IPS-NIHi11 (cell line): ENCODE measurements at regions not wholly inside any gene's neighbourhood (a gene's known extent, or its start where the extent isn't known, plus 50 kb on each side); places are given as distances from the start of the nearest gene placed in this dataset.
"Not testable (repeated sequence)": the region's sequence is repeated elsewhere in the genome, so short reads cannot be mapped to it uniquely, and the experiment has no call there.

Experiments
- DNase-seq: peaks from one replicate; pipeline ENCODE4 v3.0.0; 2012; ENCODE audit warnings: mixed read lengths, low spot score

DNA sequence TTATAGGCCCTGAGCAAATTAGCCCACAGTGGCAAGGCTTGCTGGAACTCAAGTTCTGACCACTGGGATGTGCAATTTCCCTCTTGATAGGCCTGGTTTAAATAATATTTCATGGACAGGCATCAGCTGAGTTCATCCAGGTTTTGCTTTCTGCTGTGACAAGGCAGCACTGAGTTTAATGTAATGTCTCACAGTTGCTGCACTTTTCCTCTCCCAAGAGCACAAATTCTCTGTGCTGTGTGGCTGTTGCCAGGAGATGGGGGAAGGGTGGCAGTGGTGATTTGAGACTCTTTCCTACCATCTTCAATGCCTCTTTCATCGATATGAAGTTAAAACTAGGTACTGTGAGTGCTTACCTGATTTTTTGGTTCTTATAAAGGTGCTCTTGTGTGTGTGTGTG is 272.8 kb upstream of the STXBP6 start:
- no peak for DNase-seq

- DNase-seq = not testable (repeated sequence)
Measured at GRCh38 chr14:25316007-25316406, 266.1 kb upstream of the STXBP6 start.

DNA sequence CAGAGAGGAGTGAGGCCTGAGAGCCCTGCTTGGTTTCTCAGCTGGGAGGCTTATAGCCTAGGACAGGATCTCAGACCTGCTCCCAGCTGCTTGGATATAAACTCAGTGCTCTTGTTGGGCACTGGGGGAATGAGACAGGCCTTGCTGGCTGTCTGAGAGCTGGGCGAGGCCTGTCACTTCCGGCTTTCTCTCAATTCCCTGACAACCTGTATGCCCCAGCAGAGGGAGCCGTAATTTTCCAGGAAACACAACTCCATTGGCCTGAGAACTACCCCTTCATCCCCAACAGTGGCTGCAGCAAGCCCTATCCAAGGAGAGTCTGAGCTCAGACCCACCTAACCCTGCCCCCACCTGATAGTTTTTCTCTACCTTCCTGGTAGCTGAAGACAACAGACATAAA is 258.3 kb upstream of the STXBP6 start:
- peak; percentile 27 for DNase-seq

- DNase-seq = no peak
Measured at GRCh38 chr14:25303934-25304333, 254.0 kb upstream of the STXBP6 start.

DNA sequence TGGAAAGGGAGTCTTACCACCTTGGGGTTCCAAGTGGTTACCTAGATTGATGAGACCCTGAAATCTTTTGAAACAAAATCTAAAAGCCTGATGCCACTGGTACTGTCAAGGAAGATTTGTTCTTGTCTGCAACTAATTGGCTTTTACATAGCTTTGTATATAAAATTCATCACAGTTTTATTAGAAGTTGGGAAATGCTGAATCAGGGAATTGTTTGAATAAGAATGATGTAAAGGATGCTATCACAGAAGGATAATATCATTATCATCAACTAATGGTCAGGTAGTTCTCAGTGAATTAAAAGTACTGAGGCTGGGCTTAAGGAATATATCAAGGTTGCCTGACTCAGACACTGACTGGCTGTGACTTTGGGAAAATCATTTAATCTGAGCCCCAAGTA is 248.3 kb upstream of the STXBP6 start:
- no peak for DNase-seq

GRCh38 chr14:25290154-25290553 is 240.2 kb upstream of the STXBP6 start:
- DNase-seq = not testable (repeated sequence)

GRCh38 chr14:25274529-25274928 is 224.6 kb upstream of the STXBP6 start:
- DNase-seq = no peak

DNA sequence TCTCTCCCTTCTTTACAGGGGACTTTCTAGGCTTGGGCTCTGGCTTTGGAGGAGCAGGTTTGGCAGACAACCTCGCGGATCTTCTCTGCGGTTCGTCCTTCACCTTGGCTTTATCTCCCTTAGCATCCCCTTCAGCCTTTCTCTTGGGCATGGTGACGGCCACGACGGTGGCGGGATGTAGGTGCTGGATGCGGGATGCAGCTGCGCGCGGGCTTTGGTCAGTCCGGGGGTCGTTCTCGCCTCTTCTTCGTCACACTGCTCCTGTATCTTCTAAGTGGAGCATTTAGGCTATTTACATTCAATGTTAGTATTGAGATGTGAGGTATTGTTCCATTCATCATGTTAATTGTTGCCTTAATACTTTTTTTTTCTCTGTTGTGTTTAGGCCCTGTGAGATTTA is 217.2 kb upstream of the STXBP6 start:
- DNase-seq = no peak

DNA sequence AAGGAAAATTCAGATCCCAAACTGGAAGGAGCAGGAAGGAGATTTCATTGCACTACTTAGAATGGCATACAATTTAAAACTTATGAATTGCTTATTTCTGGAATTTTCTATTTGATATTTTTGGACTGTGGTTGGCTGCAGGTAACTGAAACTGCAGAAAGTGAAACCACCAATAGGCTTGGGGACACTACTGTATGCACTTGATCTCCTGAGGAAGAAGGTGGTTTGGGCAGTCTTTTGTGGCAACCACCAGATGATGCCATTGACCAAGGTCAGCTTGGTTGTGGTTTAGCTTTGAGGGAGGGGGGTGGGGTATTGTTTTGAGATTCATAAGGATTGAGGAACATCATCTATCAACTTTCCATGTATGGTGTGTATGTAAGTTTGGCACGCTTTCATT is 209.5 kb upstream of the STXBP6 start:
- DNase-seq = no peak

- DNase-seq = no peak
Measured at GRCh38 chr14:25252793-25253192, 202.8 kb upstream of the STXBP6 start.

- no peak for DNase-seq
Measured at GRCh38 chr14:25250516-25250915, 200.6 kb upstream of the STXBP6 start.

DNA sequence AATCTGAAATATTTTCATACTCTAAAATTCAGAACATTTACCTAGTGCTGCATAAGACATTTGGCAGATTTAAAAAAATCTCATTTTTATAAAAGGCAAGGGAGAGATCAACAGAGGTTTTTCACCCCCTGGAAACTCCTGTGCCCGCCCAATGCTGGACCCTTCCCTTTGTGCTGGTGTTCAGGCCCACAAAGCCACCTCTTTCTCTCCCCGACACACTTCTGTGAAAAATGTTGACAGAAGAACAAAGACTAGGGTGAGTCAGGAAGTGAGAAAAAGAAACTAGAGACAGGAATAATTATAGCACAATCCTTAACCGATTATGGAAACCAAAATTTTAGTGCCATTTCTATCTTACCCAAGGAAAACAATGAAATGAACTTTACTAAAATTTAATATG is 197.7 kb upstream of the STXBP6 start:
- no peak for DNase-seq

- no peak for DNase-seq
Measured at GRCh38 chr14:25246751-25247150, 196.8 kb upstream of the STXBP6 start.

DNA sequence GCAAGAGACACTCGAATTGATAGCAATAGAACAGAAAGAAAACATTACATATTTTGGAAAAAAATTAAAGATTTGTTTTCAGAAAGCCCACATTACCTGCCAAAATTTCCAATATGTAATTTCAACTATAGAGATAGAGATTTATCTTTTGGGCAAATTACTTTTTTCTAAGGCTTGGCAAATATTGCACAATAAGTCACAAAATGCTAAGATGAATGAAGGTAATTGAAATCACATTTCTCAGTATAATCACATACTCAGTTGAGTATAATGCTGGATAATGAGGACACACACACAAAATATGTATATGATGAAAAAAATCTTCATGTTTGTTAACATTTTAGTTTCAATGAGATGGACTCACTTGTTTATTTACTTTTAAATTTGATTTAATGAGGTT is 189.2 kb upstream of the STXBP6 start:
- DNase-seq = no peak

DNA sequence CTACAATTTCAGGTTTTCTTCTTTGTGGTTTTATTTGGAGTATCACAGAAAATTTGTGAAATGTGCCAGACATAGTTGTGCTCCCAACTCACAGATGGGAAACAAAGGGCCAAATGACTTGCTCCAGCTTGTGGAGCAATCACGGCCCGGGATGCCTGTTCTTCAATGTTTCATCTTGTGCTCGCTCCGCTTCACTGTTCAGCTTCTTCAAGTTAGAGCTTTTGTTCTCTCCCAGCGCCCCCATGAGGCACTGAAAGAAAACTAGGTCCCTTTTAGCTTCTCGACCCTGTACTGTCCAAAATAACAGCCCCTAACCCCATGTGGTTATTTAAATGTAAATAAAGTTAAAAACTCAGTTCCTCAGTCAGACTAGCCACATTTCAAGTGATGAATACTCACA is 187.9 kb upstream of the STXBP6 start:
- DNase-seq = peak; percentile 48

DNA sequence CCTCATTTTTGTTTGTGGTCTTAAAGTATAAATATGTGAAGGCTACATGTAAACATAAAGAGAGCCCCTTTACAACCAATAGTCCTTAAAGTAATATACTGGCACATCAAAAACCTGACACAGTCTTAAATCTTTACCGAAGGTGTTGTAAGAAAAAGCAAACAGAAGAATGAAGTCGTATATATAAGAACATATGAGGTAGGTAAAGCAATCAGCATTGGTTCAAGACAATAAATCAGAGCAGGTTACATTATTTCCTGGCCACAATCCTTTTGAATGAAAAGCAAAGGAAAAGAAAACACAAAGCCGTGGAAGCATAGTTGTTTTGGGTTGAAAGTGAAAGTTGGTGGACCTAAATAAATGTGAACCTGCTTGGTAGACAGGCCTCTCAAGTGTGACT is 183.7 kb upstream of the STXBP6 start:
- DNase-seq = no peak

DNA sequence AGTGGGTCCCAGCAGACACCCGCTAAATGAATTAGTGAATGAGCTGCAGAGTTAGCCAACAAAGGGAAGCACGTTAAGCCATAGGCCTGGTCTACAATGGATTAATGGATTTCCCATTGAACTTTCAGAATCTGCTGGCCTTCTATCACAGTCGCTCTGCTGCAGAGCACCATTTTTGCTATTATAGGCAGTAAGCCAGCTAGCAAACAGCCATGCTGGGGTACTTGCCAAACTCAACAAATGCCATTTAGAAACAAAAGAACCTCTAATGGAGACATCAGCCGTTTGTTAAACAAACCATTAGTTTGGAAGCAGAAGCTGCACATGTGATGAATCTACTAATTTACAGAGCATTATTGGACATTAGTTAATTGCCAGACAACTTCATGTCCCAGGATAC is 181.1 kb upstream of the STXBP6 start:
- no peak for DNase-seq

DNA sequence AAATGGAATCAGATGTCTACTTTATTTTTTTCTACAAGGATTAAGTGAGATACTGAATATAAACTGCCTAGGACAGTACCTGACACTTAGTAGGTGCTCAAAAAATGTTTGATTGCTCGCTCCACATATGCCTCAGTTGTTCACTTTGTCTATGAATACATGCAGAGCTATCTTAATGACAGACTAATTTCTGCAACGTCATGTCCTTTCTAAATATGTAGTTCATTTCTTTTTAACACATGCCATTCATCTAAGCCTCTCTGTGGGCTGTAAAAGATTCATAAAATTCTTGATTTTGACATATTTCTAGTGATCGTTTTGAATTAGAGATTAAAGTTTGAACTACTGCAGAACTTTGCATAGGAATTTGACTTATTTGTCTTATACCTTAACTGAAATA is 176.3 kb upstream of the STXBP6 start:
- no peak for DNase-seq

DNA sequence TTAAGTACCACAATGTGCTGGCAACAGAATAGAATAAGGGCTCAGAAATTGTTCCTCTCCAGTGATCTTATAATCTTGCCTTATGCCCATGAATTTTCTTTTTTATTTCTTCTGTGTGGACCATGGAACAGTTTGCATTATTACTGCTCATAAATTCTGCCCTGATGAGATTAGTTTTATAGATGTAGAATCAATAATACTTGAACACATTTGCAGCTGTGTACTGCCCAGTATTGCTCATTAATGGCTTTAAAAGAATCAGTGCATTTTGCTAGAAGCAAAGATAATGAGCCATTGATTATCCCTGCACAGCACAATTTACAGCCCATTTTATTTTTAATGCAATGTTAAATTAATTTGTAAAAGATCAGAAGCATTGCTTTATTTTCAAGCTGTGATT is 172.3 kb upstream of the STXBP6 start:
- no peak for DNase-seq

- DNase-seq = no peak
Measured at GRCh38 chr14:25220514-25220913, 170.6 kb upstream of the STXBP6 start.

GRCh38 chr14:25215607-25216006 is 165.7 kb upstream of the STXBP6 start:
- DNase-seq = no peak

GRCh38 chr14:25197885-25198284 is 147.9 kb upstream of the STXBP6 start:
- no peak for DNase-seq

GRCh38 chr14:25180221-25180620 is 130.3 kb upstream of the STXBP6 start:
- no peak for DNase-seq

- no peak for DNase-seq
Measured at GRCh38 chr14:25178255-25178654, 128.3 kb upstream of the STXBP6 start.
